HEK293T (cell line): ENCODE measurements at regions not wholly inside any gene's neighbourhood (a gene's known extent, or its start where the extent isn't known, plus 50 kb on each side); places are given as distances from the start of the nearest gene placed in this dataset.

Experiments used
- BHLHE40 ChIP-seq: fragments of 450-650 bp; IDR thresholded peaks from 2 replicates; pipeline ENCODE4 v1.6.1; 2016; ENCODE audit warnings: mild to moderate bottlenecking, moderate library complexity, borderline replicate concordance
- CTBP1 ChIP-seq: fragments of 450-650 bp; IDR thresholded peaks from 2 replicates; pipeline ENCODE4 v1.6.1; 2016; ENCODE audit warnings: borderline replicate concordance
- FOXK2 ChIP-seq: fragments of 450-650 bp; IDR thresholded peaks from 2 replicates; pipeline ENCODE4 v1.6.1; 2016; ENCODE audit warnings: mild to moderate bottlenecking
- HDGF ChIP-seq: fragments of 450-650 bp; IDR thresholded peaks from 2 replicates; pipeline ENCODE4 v1.6.1; 2017; ENCODE audit warnings: antibody characterized with exemption, borderline replicate concordance
- NFRKB ChIP-seq: fragments of 450-650 bp; IDR thresholded peaks from 2 replicates; pipeline ENCODE4 v1.6.1; 2016; ENCODE audit warnings: mild to moderate bottlenecking, moderate library complexity
- PKNOX1 ChIP-seq: fragments of 450-650 bp; IDR thresholded peaks from 2 replicates; pipeline ENCODE4 v1.6.1; 2016
- ZNF384 ChIP-seq: fragments of 450-650 bp; IDR thresholded peaks from 2 replicates; pipeline ENCODE4 v1.6.1; 2016

DNA sequence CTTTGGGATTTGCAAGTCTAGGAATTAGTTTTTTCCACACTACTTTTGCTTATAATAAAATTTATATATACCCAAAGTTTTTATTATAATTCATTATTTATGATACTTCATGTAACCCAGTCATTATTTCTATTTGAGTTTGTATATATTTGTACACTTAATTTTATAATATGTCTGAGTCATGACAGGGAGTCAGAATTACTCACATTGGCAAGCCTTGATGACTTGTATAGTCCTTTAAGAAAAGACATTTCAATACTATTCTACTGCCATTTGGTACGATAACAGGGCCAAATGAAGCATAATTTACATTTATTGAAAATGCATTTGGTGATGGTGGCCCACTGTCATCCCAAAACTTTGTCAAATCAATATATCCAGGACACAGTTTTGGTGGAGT, 95.9 kb upstream of the UNC13C start:
- TF ChIP-seq ZNF384: no peak
- no peak for TF ChIP-seq CTBP1
- no peak for TF ChIP-seq NFRKB
- no peak for TF ChIP-seq PKNOX1
- TF ChIP-seq FOXK2: no peak
- TF ChIP-seq BHLHE40: no peak
- TF ChIP-seq HDGF: no peak
